HG03521 (cell line): ENCODE measurements at regions not wholly inside any gene's neighbourhood (a gene's known extent, or its start where the extent isn't known, plus 50 kb on each side); places are given as distances from the start of the nearest gene placed in this dataset.
"Not testable (repeated sequence)": the region's sequence is repeated elsewhere in the genome, so short reads cannot be mapped to it uniquely, and the experiment has no call there.

Experiments used
- ATAC-seq: cut with Tn5 transposase; IDR thresholded peaks from one replicate; pipeline ENCODE4 v1.9.1; 2021; ENCODE audit warnings: mild to moderate bottlenecking, moderate library complexity; ENCODE audit not compliant: unreplicated experiment

DNA sequence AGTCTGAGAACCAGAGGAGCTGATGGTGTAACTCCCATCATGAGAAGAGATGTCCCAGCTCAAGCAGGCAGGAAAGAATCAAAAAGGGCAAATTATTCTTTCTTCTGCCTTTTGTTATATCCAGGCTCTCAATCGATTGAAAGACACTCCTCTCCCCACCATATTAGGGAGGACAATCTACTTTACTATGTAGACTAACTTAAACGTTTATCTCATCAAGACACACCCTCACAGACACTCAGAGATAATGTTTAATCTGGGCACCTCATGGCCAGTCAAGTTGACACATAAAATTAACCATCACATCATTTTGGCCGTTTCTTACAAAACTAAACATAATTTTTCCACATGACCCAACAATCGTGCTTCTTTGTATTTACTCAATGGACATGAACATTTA lies 534.3 kb upstream of the RORB start:
- ATAC-seq, result no peak

GRCh38 chr9:73969936-73970335 lies 527.2 kb upstream of the RORB start:
- no peak for ATAC-seq

- not testable (repeated sequence) for ATAC-seq
These were observed 520.7 kb upstream of the RORB start for GRCh38 chr9:73976424-73976823.

DNA sequence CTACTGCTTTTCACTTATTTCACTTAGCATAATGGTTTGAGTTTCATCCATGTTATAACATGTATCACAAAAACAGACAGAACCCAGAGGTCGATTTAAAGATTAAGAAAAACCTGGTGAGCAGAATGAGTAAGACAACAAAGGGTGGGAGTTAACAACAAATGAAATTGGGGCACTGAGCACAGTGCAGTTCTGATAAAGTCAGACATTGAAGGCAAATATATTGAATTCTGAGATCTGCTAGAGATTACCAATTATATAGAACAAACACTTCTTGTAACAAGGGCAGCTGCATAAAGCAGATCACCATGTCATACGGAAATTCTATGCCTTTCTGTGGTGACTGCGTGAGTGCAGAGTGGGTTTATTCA lies 517.3 kb upstream of the RORB start:
- no peak for ATAC-seq

GRCh38 chr9:73980754-73981153 lies 516.4 kb upstream of the RORB start:
- no peak for ATAC-seq

- ATAC-seq, result no peak
These were observed 515.7 kb upstream of the RORB start for GRCh38 chr9:73981405-73981804.

DNA sequence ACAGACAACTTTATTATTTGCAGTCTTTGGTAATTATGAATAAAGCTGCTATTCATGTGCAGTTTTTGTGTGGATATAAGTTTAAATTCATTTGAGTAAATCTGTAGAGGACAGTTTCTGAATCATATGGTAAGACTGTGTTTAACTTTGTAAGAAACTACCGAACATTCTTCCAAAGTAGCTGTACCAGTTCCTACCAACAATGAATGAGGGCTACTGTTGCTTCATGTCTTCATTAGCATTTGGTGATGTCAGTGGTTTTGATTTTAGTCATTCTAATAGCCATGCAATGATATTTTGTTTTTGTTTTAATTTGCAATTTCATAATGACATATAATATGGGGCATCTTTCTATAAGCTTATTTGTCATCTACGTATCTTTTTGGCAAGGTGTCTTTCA lies 501.3 kb upstream of the RORB start:
- ATAC-seq, result no peak

GRCh38 chr9:73996844-73997243 lies 500.3 kb upstream of the RORB start:
- no peak for ATAC-seq

DNA sequence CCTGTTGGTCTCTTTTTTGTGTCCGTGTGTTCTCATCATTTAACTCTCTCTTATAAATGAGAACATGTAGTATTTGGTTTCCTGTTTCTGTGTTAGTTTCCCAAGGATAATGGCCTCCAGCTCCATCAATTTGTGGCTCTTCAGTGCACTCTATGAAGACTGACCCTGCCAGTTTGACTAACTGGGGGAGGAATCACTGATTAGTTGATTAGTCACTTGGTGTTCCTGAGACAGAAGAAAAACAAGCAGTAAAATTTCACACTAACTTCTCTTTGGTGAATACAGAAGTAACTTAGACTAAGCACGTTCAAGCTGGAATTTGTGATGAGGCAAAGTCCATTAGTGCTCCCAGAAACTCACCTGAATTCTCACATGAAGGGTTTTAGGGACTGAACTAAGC lies 495.8 kb upstream of the RORB start:
- no peak for ATAC-seq

DNA sequence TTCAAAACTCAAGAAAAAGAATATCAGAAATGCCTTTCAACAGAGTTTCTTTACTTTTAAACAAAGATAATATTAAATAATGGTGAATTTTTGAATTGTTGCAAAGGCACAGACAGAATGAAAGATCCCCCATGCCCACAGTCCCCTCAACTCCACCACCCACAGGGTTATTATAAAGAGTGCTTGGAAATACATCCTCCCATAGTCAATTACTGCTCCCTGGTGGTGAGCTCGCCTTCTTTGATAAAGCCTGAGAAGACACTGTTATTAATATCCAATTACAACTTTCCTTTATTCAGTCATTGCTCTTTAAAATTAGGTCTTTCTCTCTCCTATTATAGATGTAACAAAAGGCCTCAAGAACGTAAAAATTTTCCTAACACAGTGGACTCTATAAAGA lies 490.2 kb upstream of the RORB start:
- no peak for ATAC-seq

GRCh38 chr9:74007833-74008232 lies 489.3 kb upstream of the RORB start:
- no peak for ATAC-seq

- no peak for ATAC-seq
These were observed 481.1 kb upstream of the RORB start for GRCh38 chr9:74016004-74016403.

GRCh38 chr9:74025402-74025925 lies 471.7 kb upstream of the RORB start:
- no peak for ATAC-seq

DNA sequence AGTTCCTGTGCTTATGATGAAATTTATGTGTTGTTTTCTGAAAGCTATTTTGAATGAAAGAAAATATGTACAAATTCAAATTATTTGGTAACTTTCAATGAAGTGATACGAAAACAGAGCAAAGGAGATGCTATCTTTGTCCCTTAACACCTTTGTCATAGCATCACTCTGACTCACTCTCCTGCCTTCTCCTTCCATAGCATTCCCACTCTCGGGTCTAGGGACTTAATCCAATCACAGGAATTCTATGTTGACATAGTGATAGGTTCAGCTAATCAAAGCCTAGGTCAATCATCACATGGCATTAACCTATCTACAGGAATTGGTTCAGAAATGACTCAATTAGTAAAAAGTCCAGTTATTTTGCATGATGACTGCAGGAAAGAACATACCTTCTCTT lies 464.7 kb upstream of the RORB start:
- no peak for ATAC-seq

GRCh38 chr9:74035786-74036185 lies 461.3 kb upstream of the RORB start:
- ATAC-seq, result no peak

DNA sequence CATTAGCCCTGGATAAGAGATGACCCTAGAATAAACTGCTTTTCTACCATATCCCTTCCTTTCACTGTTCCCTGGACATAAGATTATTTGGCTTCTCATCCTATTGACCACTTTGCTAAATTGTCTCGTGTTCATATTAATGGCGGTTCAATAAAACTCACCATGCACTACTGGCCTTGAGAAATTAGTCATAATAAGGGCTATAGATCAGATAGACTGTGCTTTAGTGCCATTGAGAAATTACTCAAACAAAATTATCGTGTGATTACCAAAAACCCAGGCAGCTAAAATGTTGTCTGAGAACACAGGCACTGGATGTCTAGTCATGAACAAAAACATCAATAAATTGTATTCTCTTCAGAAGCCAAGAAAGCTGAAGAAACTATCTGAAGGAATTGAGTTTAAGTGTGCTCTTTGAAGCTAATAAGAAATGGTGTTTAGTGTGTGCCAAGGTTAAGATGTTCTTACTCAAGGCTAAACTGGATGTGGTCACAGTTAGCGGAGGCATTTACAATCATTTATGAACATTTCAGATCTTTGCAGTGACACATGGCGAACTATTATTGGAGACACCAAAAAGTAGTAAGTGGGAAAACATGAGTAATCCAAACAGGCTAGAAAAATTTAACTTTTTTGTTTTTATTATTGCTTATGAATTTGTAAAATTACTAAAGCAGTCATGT lies 460.4 kb upstream of the RORB start:
- peak; percentile 89 for ATAC-seq

DNA sequence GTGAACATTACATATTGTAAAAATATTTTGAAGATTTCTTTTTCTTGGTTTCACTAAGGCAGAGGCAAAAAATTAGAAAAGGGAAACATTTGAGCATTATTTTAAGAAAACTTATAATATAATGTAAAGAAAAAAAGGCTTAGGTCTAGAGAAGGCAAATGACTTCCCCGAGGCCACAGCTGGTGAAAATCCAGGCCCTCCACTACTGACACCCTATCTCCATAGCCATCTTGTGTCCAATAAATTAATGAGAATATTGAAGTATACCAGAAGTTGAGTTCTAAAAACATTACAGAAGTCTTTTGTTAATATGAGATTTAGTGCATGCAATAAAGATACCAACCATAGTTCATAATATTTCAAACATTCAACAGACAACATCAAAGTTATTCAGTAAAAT lies 459.9 kb upstream of the RORB start:
- ATAC-seq, result peak; percentile 10

- ATAC-seq, result no peak
These were observed 455.5 kb upstream of the RORB start for GRCh38 chr9:74041588-74041987.

GRCh38 chr9:74044844-74045243 lies 452.3 kb upstream of the RORB start:
- ATAC-seq, result no peak

- ATAC-seq, result no peak
These were observed 441.1 kb upstream of the RORB start for GRCh38 chr9:74056023-74056422.

- ATAC-seq, result not testable (repeated sequence)
These were observed 440.1 kb upstream of the RORB start for GRCh38 chr9:74057051-74057450.

DNA sequence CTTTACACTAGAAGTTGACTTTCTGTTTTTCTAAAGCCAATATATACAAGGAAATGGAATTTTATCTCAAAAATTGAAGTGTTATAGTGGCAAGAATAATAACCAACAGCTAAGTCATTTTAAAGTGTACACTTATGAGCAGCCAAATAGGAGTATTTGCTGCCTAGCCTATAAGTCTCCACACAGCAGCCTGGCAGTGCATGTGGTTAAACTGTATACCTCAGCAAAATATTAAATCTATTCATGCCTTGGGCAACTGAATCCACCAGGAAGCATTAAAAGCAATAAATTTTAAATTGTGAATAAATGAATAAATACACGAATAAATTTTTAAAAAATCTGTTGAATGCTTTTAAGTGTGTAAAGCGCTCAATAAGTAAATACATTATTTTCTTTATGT lies 432.4 kb upstream of the RORB start:
- no peak for ATAC-seq

DNA sequence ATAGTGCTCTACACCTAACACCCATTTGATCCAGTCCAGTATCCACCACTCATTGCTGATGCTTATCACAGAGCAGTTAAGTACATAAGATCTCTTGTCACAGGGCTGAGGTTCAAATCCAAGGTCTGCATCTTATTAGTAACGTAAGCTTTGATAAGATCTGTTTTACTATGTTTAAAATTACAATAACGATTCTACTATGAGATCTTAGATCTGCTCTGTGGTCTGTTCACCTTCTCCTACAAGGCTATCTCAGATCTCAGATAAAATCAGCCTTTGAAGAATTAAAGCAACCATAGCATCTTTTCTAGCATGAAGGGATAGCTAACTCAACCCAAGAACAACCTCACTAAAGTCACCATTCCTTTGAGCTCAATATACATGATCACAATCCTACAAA lies 431.0 kb upstream of the RORB start:
- ATAC-seq, result no peak
